ENCODE measurements at regions not wholly inside any gene's neighbourhood (a gene's known extent, or its start where the extent isn't known, plus 50 kb on each side); places are given as distances from the start of the nearest gene placed in this dataset.

DNA sequence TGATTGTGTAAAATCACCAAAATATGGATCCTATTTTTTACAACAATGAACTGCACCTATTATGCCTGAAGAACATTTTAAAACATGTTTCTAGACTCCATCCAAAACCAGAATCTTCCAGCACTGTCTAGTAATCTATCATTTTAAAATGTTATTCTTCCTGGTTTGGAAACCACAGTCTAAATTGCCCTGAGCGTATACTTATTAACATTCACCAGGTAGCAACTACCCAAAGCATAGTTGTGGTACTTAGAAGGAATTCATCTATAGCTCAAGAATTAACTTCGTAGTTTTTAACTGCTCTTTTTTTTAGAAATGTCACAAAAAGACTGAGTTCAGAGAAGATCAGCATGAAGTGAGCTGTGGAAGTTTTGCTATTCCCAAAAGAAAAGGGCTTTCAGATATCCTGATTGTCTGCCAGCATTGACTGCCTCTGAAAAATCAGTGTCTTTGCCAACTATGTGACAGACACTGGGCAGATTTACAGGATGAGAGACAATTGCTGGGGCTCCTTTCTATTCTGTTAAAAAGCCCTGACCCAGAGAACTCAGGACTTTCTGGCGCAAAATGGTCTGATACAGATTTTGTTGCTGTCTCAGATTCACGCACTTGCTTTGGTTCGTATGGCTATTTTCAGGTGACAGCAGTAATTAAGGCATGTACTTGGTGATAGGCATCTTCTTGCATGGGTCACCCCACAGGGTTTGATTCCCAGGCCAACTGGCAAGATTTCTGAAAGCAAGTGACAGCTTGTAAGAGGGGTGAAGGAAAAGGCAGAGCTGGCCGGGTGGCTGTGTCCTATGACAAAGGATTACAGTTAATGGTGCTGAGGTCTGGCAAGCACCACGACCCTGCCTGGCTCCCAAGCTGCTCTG is 152.5 kb upstream of the RAI14 start:
- no peak for DNase-seq (ENCODE audit: low read depth, low spot score)

DNA sequence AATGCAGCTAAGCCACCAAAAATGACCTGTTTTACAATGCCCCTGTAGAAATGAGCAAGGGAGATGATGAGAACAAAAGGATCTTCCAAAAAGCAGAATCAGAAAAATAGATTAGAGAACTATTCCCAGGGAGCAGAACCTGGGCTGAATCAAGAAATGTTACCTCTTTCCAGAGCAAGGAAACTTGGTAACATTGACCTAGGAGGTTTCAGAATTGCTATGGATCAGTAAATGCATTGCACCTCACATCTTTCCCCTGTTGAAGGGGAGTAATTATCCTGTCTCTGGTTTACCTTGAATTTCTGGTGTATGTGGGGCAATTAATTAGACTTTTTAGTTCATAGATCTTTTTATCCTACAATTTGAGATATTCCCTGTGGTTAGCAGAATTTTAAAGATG is 151.2 kb upstream of the RAI14 start:
- in situ Hi-C loops (cut with HindIII; ENCODE audit: low pct_unique_long_range_greater_than_20kb, low sequenced_read_pairs) = no loop called here
- no peak for DNase-seq (ENCODE audit: low read depth, low spot score)

More for the DNA sequence above, 152.5 kb upstream of the RAI14 start:
- in situ Hi-C loops (cut with HindIII; ENCODE audit: low pct_unique_long_range_greater_than_20kb, low sequenced_read_pairs) = no loop called here

DNA sequence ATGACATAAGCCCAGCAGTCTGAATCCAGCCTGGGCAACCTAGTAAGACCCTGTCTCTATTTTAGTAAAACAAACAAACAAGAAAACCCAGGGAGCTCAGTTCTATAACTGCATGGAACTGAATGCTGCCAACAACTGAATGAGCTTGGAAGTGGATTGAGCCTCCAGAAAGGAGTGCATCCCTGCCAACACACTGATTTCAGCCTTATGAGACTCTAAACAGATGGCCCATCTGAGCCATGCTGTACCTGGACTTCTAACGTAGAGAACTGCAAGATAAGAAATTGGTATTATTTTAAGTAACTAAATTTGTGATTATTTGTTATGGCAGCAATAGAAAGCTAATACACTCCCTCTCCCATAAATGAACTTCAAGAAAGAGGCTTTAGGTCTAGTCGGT is 150.4 kb upstream of the RAI14 start:
- in situ Hi-C loops (cut with HindIII; ENCODE audit: low pct_unique_long_range_greater_than_20kb, low sequenced_read_pairs) = no loop called here
- DNase-seq (ENCODE audit: low read depth, low spot score) = no peak

DNA sequence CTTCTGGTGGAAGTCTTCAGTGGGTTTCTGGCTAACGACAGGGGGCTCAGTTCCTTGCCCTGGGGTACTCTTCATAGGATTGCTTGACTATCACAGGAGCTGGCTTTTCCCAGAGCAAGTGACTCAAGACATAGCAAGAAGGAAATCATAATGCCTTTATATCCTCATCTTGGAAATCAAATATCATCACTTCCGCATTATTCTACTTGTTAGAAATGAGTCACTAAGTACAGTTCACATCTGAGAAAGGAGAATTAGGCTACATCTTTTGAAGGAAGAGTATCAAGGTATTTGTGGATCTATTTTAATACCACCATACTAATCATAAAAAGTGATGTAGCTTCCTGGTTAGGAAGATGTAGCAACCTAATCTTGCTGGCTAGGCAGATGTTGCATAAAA is 148.2 kb upstream of the RAI14 start:
- no peak for DNase-seq (ENCODE audit: low read depth, low spot score)
- in situ Hi-C loops (cut with HindIII; ENCODE audit: low pct_unique_long_range_greater_than_20kb, low sequenced_read_pairs) = no loop called here

DNA sequence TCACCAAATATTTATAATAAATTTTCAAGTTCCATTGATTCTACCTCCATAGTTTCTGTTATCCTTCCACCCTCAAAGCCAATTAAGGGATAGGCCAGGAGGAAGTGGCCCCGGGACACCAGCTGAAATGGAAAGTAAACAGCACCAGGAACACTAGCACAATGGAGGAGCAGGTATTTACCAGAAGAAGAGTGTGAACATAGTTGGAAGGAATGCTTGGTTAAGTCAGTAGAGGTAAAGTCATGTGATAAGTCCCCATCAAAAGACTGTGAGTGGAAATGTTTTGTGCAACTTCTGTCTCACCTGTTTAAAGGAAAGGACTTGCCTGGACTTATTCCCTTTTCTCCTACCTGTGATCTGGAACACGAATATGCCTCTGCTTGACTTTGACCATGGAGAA is 146.7 kb upstream of the RAI14 start:
- DNase-seq (ENCODE audit: low read depth, low spot score) = no peak
- in situ Hi-C loops (cut with HindIII; ENCODE audit: low pct_unique_long_range_greater_than_20kb, low sequenced_read_pairs) = no loop called here

DNA sequence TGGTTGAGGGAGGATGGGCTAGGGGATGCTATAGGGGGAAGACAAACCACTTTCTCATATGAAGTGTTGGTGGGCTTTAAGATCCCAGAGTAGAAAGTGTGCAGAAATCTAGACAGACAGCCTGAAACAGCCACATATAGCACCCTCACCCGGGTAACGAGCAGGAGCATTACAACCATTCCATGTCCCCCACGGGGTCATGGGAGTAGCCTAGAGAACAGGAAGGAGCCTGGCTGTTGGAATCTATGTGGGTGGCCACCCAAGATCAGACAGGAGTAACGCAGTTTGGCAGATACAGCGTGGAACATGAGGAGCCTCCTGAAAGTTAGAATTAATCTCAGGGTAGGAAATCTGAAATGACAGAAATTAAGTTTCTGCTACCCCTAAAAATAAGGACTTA is 146.1 kb upstream of the RAI14 start:
- in situ Hi-C loops (cut with HindIII; ENCODE audit: low pct_unique_long_range_greater_than_20kb, low sequenced_read_pairs) = no loop called here
- DNase-seq (ENCODE audit: low read depth, low spot score) = no peak

DNA sequence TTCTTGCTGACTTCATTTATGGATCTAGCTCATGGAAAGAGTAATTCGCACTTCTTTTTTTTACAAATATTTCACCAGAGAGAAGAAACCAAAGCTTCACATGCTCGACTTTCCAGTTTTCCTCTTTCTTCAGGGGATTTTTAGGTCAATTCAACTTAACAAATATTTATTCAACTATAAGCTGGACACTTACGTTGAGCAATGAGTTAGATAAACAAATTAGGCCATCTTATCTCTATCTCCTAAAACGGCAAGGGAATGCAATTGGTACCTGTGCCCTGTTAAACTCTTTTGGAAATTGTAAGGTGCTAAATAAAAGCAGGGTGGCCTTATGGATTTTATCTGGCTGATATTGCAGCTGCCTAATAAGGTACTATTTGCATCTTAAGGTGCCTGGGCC is 145.1 kb upstream of the RAI14 start:
- in situ Hi-C loops (cut with HindIII; ENCODE audit: low pct_unique_long_range_greater_than_20kb, low sequenced_read_pairs) = no loop called here
- no peak for DNase-seq (ENCODE audit: low read depth, low spot score)

DNA sequence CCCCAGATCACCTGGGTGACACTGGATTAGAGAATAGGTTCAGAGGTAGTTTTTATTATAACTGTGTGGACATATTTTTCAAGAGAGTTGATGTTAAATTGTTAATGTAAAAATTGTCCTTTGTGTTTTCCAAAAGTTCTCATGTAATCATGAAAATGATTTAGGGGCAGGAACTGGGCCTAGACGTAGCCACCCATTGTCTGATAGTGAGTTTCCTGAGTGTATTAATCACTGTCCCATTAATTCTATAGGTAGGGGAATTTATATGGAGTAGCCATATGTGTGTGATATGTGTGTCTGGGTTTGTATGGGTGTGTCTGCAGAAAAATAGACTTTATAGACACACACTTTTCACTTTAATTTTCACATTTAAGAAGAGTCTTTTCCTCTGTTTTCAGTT is 144.6 kb upstream of the RAI14 start:
- in situ Hi-C loops (cut with HindIII; ENCODE audit: low pct_unique_long_range_greater_than_20kb, low sequenced_read_pairs) = no loop called here
- DNase-seq (ENCODE audit: low read depth, low spot score) = no peak

DNA sequence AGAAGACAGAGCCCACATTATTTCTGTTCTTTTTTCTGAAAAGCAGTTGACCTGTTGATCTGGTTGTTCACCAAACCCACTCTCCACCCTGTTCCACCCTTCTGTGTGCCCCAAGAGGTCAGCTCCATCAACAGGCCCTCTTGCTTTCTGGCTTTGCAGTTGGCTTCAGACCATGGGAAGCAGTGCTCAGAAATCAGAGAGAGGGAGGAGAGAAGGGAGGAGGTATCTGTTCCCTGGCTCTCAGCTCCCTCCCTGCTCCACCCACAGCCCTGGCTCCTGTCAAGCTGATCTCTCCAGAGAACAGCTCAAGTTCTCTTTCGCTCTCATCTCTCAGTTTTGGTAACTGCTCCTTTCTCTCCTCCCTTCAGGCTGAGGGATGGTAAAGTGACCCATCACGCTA is 144.2 kb upstream of the RAI14 start:
- no peak for DNase-seq (ENCODE audit: low read depth, low spot score)
- in situ Hi-C loops (cut with HindIII; ENCODE audit: low pct_unique_long_range_greater_than_20kb, low sequenced_read_pairs) = no loop called here

DNA sequence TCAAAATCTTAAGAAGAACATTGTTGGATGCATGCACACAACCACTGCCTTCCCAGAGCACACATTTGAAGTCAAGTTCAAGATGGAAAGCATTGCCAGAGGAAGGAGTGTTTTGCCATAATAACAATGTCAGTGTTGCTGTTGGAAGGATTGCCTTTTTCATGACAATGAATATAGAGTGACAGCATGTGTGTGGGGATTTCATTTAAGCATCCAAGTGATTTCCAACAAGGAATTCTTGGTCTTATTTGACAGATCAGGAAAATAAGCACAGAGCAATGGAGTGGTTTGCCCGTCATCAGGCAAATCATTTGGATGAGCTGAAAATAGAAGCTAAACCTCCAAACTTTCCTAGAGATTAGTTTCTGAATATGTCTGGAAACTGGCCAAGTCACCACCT is 140.0 kb upstream of the RAI14 start:
- in situ Hi-C loops (cut with HindIII; ENCODE audit: low pct_unique_long_range_greater_than_20kb, low sequenced_read_pairs) = no loop called here

DNA sequence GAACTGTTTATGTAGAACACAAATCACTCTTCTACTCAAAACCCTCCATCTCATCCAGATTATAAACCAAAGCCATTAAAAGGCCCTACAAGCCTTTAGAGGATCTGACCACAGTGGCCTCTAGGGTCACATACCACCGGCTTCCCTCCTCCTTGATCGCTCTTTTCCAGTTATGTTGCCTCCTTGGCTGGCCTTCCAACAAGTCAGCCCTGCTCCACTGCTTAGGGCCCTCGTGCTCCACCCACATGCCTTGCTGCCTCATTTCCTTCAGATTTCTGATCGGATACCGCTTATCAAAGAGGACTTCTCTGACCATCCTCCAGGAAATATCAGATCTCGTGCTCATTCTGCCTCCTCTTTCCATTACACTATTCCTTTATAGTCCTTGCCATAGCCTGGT is 139.4 kb upstream of the RAI14 start:
- DNase-seq (ENCODE audit: low read depth, low spot score) = no peak
- in situ Hi-C loops (cut with HindIII; ENCODE audit: low pct_unique_long_range_greater_than_20kb, low sequenced_read_pairs) = no loop called here

More for the DNA sequence above, 140.0 kb upstream of the RAI14 start:
- DNase-seq (ENCODE audit: low read depth, low spot score) = no peak

DNA sequence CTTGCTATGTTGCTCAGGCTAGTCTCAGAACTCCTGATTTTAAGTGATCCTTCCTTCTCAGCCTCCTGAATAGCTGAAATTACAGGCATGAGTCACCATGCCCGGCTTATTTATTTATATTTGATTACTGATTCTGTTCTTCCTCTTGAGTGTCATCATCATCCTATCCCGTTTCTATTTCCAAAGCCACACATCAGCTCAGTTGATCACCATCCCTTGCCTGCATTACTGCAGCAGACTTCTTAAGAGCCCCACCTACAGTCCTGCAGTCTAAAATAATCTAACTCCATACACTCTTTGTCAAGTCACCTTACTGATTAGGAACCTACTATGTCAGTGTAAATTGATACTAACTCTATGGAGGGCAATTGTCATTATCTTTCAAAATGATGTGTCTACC is 138.9 kb upstream of the RAI14 start:
- in situ Hi-C loops (cut with HindIII; ENCODE audit: low pct_unique_long_range_greater_than_20kb, low sequenced_read_pairs) = no loop called here
- DNase-seq (ENCODE audit: low read depth, low spot score) = no peak

DNA sequence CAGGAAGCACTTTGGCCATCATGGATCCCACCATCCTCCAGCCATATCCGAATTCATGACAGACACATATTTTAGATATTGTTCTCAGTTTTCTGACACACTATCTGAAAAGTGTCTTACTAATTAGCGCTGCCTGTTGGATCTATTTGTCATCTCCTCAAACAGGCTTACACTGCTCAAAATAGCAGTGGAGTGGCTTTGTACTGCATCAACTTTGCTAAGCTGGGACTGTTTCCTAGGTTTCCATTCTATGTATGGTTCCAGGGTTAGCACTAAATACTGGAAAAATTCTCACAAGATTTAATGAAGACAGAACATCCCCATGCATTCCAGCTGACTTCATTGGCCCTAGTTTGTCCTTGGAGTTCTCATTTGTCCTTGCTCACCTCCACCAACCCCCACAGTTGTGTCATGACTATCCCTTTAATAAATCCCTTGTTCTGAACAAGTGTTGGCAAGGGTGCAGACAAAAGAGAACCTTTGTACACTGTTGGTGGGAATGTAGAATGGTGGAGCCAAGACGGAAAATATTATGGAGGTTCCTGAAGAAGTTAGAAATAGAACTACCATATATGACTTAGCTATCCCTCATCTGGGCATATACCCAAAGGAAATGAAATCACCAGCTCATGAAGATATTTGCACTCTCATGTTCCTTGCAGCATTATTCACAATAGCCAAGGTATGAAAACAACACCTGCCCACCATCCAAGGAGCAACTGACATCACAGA is 136.5 kb upstream of the RAI14 start:
- no peak for DNase-seq (ENCODE audit: low read depth, low spot score)
- in situ Hi-C loops (cut with HindIII; ENCODE audit: low pct_unique_long_range_greater_than_20kb, low sequenced_read_pairs) = no loop called here

DNA sequence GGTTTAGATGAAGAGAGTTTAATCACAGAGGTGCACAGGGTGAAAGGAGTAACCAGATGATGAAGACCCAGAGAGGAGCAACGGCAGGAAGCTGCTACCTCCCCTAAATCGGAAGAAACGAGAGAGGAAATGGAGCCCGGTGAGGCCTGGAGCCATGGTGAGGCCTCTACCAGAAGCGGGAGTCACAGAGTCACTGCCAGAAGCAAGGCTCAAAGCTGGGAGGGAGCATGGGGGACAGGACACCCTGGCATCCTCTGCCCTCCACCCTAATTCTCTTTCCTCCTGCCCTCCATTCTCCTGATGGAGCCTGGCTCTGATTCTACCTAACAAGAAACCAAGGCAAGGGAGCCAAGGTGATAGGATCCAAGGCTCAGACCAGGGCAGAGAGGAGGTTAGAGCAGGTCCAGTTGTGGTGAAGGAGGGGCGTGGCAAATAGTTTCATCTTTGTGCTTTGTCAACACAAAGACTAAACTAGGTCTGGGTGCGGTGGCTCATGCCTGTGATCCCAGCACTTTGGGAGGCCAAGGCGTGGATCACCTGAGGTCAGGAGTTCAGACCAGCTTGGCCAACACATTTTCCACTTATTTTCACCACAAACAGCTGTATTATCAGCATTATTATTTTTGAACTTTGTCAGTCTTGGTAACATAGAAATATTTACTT is 134.4 kb upstream of the RAI14 start:
- in situ Hi-C loops (cut with HindIII; ENCODE audit: low pct_unique_long_range_greater_than_20kb, low sequenced_read_pairs) = no loop called here
- DNase-seq (ENCODE audit: low read depth, low spot score) = no peak

DNA sequence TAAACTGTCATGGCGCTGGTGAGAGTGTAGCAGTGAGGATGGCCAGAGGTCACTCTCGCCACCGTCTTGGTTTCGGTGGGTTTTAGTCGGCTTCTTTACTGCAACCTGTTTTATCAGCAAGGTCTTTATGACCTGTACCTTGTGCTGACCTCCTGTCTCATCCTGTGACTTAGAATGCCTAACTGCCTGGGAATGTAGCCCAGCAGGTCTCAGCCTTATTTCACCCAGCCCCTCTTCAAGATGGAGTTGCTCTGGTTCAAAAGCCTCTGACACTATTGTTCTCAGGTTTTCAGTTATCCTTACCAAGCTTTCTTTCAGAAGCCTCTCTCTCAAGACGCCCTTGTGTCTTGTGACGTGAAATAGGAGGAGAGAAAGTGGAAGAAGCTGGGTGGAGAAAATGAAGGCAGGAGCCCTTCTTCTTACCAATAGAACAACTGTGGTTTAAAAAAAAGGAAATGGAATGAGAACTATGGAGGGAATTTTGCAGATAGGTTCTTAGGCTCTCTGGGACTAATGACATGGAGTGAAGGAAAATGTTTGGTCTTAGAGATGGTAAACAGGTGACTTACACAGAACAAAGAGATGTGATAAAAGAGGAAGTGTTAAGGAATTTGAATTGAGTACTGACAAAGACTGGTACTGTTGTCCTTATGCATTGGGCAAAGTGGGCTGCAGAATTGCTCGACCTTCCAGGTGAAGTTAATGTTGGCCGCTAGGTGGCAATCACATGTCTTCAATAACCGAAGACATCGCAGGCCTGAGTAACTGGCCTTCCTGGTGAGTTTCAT is 133.3 kb upstream of the RAI14 start:
- in situ Hi-C loops (cut with HindIII; ENCODE audit: low pct_unique_long_range_greater_than_20kb, low sequenced_read_pairs) = no loop called here
- peak; percentile 93 for DNase-seq (ENCODE audit: low read depth, low spot score)

DNA sequence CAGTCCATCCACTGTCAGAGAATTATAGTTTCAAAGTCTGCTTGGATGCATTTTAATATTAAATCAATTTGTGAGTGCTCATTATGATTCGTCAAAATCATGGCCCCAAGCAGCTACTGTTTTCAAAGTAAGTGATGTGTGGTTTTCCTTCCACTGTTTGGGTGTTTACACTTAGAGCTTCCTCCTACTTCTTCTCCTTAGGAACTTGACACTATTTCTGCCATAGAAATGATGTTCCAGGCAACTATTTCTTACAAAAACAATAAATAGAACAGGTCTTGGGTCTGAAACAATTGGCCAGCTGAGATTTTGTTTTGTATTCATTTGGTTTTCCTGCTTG is 132.8 kb upstream of the RAI14 start:
- in situ Hi-C loops (cut with HindIII; ENCODE audit: low pct_unique_long_range_greater_than_20kb, low sequenced_read_pairs) = no loop called here
- DNase-seq (ENCODE audit: low read depth, low spot score) = no peak

DNA sequence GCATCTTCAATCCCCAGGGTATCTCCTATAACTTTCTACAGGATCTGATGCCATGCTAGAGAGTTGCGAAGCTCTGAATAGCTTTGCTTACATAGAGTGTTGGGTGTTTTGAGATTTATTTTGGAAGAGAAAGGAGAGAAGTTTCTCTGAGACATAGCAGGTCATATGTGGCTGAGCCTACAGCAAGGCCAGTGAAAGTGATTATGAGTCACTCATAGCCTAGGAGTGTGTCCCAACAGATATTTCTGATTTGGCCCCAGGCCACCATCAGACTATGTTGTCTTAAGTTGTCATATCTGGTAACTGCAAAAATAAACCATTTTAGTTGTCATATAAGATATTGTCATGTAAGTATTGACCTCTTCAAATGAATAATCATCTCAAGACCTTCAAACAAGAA is 132.0 kb upstream of the RAI14 start:
- in situ Hi-C loops (cut with HindIII; ENCODE audit: low pct_unique_long_range_greater_than_20kb, low sequenced_read_pairs) = no loop called here
- no peak for DNase-seq (ENCODE audit: low read depth, low spot score)

DNA sequence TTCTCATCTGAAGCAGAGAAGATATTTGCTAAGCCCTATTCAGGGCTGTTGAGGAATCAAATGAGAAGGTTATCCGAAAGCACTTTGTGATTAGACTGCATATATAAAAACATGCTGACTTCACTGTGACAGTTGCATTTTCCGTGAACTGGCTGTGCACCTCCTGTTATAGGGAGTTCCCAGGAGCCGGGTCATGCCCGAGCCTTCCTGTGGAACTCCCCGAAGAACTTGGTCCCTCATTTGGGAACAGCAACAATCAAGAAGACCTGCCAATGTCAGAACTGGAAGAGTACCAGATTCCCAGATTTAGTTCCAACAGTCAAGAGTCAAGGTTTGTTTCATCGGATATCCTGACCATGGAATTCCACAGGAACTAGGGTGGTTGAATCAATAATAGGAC is 130.4 kb upstream of the RAI14 start:
- DNase-seq (ENCODE audit: low read depth, low spot score) = no peak
- in situ Hi-C loops (cut with HindIII; ENCODE audit: low pct_unique_long_range_greater_than_20kb, low sequenced_read_pairs) = no loop called here

All from SK-MEL-5 (cell line).